Activated B cell treated with CpG ODN at 0.5 μM for 24 hours (primary cell): ENCODE measurements at regions not wholly inside any gene's neighbourhood (a gene's known extent, or its start where the extent isn't known, plus 50 kb on each side); places are given as distances from the start of the nearest gene placed in this dataset.

ENCODE experiments used
- ATAC-seq: fragments of 200-7000 bp; cut with Tn5 transposase; one replicate; pipeline ENCODE4 v1.10.0; 2021; ENCODE audit warnings: low read depth, mild to moderate bottlenecking, moderate library complexity
- CTCF ChIA-PET: fragments of 350-600 bp; sonication (Branson Sonifier 250); formaldehyde crosslinking; loops from one replicate; lab custom pipeline; 2021; ENCODE audit warnings: antibody characterized with exemption; lab: Charles Lee
- POLR2A ChIA-PET: fragments of 350-600 bp; sonication (Branson Sonifier 250); formaldehyde crosslinking; loops from one replicate; lab custom pipeline; 2021; ENCODE audit warnings: antibody characterized with exemption; lab: Charles Lee
- DNase-seq: peaks from one replicate; pipeline ENCODE4 v3.0.0; 2022
- H3K27ac Mint-ChIP-seq: one replicate; pipeline ENCODE4 v1.8.0; 2020; ENCODE audit warnings: mixed read lengths
- H3K27me3 Mint-ChIP-seq: one replicate; pipeline ENCODE4 v1.8.0; 2021; ENCODE audit warnings: mixed read lengths
- H3K36me3 Mint-ChIP-seq: one replicate; pipeline ENCODE4 v1.8.0; 2021; ENCODE audit warnings: low read depth, mixed read lengths
- H3K4me1 Mint-ChIP-seq: one replicate; pipeline ENCODE4 v1.8.0; 2021; ENCODE audit warnings: mixed read lengths
- H3K4me3 Mint-ChIP-seq: one replicate; pipeline ENCODE4 v1.8.0; 2020; ENCODE audit warnings: mild to moderate bottlenecking, mixed read lengths
- H3K9me3 Mint-ChIP-seq: one replicate; pipeline ENCODE4 v1.8.0; 2020; ENCODE audit warnings: mixed read lengths
- CTCF ChIP-seq: fragments of 200-600 bp; IDR thresholded peaks from one replicate; pipeline ENCODE4 v1.8.0; 2022; ENCODE audit warnings: antibody characterized with exemption, mild to moderate bottlenecking
- intact Hi-C: fragments of 100-400 bp; cut with micrococcal nuclease; formaldehyde crosslinking; loops from one replicate; pipeline ENCODE4 v1.15.1; 2024

GRCh38 chr14:83309211-83309610 is 1775.6 kb upstream of the SEL1L start:
- H3K36me3 Mint-ChIP-seq = no peaks in the 10 kb centered on the region
- intact Hi-C loops = no loop called here
- ChIA-PET POLR2A (no interaction called here), CTCF (no interaction called here)
- H3K9me3 Mint-ChIP-seq = peaks cover 6% of the 10 kb centered on the region
- DNase-seq (no peak), ATAC-seq (no peak)
- no peaks in the 10 kb centered on the region for H3K27me3 Mint-ChIP-seq
- no peaks in the 10 kb centered on the region for H3K4me1 Mint-ChIP-seq
- no peak overlapping the region for H3K27ac Mint-ChIP-seq
- no peak for TF ChIP-seq CTCF
- H3K4me3 Mint-ChIP-seq = no peak overlapping the region

- intact Hi-C loops = no loop called here
- H3K27ac Mint-ChIP-seq = no peak overlapping the region
Observed at GRCh38 chr14:83309833-83310232, 1776.2 kb upstream of the SEL1L start.

GRCh38 chr14:83312511-83312910 is 1778.9 kb upstream of the SEL1L start:
- Mint-ChIP-seq H3K4me1 (no peaks in the 10 kb centered on the region), H3K9me3 (peaks cover 6% of the 10 kb centered on the region), H3K27me3 (no peaks in the 10 kb centered on the region), H3K4me3 (no peak overlapping the region), H3K36me3 (no peaks in the 10 kb centered on the region), H3K27ac (no peak overlapping the region)
- DNase-seq = no peak
- ChIA-PET CTCF (no interaction called here), POLR2A (no interaction called here)
- no peak for TF ChIP-seq CTCF
- ATAC-seq = no peak
- intact Hi-C loops = no loop called here

More at GRCh38 chr14:83309833-83310232, 1776.2 kb upstream of the SEL1L start:
- CTCF ChIA-PET = no interaction called here
- TF ChIP-seq CTCF = no peak
- POLR2A ChIA-PET = no interaction called here
- Mint-ChIP-seq H3K4me3 (no peak overlapping the region), H3K36me3 (no peaks in the 10 kb centered on the region), H3K27me3 (no peaks in the 10 kb centered on the region), H3K4me1 (no peaks in the 10 kb centered on the region), H3K9me3 (peaks cover 6% of the 10 kb centered on the region)
- DNase-seq (no peak), ATAC-seq (no peak)

GRCh38 chr14:83314764-83315163 is 1781.1 kb upstream of the SEL1L start:
- Mint-ChIP-seq H3K4me1 (no peaks in the 10 kb centered on the region), H3K4me3 (no peak overlapping the region), H3K27me3 (no peaks in the 10 kb centered on the region), H3K36me3 (no peaks in the 10 kb centered on the region), H3K27ac (no peak overlapping the region), H3K9me3 (peaks cover 6% of the 10 kb centered on the region)
- no peak for DNase-seq
- ChIA-PET CTCF (no interaction called here), POLR2A (no interaction called here)
- TF ChIP-seq CTCF = no peak
- no peak for ATAC-seq
- intact Hi-C loops = no loop called here

GRCh38 chr14:83316356-83316755 is 1782.7 kb upstream of the SEL1L start:
- H3K27me3 Mint-ChIP-seq = no peaks in the 10 kb centered on the region
- intact Hi-C loops = no loop called here
- no peak for TF ChIP-seq CTCF
- DNase-seq = no peak
- POLR2A ChIA-PET = no interaction called here
- no peak overlapping the region for H3K4me3 Mint-ChIP-seq
- H3K36me3 Mint-ChIP-seq = no peaks in the 10 kb centered on the region
- peaks cover 2% of the 10 kb centered on the region for H3K9me3 Mint-ChIP-seq
- ATAC-seq = no peak
- CTCF ChIA-PET = no interaction called here
- no peak overlapping the region for H3K27ac Mint-ChIP-seq
- H3K4me1 Mint-ChIP-seq = no peaks in the 10 kb centered on the region
